ENCODE measurements at regions not wholly inside any gene's neighbourhood (a gene's known extent, or its start where the extent isn't known, plus 50 kb on each side); places are given as distances from the start of the nearest gene placed in this dataset.

DNA sequence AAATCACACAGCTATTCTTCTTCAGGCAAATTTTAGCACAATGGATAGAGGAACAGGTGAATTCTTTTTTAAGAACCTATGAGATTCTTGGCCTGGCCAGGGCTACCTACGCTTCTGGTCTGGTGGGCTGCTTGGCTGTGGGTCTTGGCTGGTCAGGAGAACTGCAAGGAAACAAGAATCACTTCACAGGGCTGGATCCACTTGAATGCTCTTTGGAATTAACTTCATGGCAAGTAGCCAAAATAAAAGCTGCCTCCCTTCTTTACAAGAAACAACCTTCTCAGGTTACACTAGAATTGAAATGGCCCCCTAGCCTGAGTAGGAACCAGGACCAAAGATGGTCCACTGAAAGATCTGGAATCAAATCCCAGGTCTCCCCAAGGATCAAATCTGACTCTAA, 519.1 kb downstream of the IQCM start:
- Histone ChIP-seq H3K9me3 (ENCODE audit: low read length) (no peaks in the 10 kb centered on the region), H3K27ac (ENCODE audit: low read depth, low read length) (no peak overlapping the region), H3K36me3 (ENCODE audit: insufficient read depth, low read length) (no peaks in the 10 kb centered on the region), H3K4me1 (ENCODE audit: insufficient read depth, low read length) (peaks cover 10% of the 10 kb centered on the region), H3K9ac (ENCODE audit: low read length) (no peak overlapping the region), H3K27me3 (ENCODE audit: control insufficient read depth in 1 of 2, insufficient read depth in 2 of 2, low read length in 2 of 2) (no peaks in the 10 kb centered on the region), H3K4me3 (ENCODE audit: low read depth in 1 of 2, low read length in 2 of 2) (no peak overlapping the region)

DNA sequence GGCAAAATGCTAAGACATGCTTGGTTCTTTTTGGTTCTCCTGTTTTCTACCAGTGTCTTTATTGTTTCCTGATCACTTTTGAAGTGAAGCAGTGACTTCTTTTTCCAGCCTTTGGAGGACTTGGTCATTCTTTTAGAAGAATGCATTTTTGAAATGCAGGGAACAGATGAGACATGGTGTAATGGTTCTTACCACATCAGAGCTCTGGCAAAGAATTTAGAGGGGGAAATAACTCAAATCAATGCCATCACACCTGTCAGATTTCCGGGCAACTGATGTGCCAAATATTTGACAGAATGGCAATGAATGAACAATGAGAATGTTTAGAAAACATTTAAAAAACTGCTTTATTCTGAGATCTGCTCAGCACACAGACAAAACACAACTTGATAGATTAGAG, 519.6 kb downstream of the IQCM start:
- peaks cover 10% of the 10 kb centered on the region for H3K4me1 ChIP-seq (ENCODE audit: insufficient read depth, low read length)
- H3K9me3 ChIP-seq (ENCODE audit: low read length): no peaks in the 10 kb centered on the region
- no peaks in the 10 kb centered on the region for H3K36me3 ChIP-seq (ENCODE audit: insufficient read depth, low read length)
- H3K27ac ChIP-seq (ENCODE audit: low read depth, low read length): no peak overlapping the region
- no peaks in the 10 kb centered on the region for H3K27me3 ChIP-seq (ENCODE audit: control insufficient read depth in 1 of 2, insufficient read depth in 2 of 2, low read length in 2 of 2)
- H3K4me3 ChIP-seq (ENCODE audit: low read depth in 1 of 2, low read length in 2 of 2): no peak overlapping the region
- no peak overlapping the region for H3K9ac ChIP-seq (ENCODE audit: low read length)

DNA sequence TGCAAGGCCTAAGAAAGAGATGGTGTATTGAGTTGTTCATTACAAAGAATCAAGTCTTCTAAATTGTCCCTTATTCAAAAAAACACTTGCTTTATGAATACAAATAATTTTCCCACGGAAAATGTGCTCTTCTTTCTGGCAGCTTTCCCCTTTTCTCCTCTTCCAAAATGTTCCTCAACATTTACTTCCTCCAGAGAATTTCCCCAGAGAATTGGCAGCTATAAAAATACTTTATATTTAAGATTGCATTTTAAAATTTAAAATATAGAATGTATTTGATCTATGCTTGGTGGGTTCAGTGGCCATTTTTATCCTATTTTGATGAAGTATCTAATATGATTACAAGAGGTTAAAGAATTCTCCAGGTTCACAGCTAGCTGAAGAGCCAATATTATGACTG, 521.0 kb downstream of the IQCM start:
- Histone ChIP-seq H3K9ac (ENCODE audit: low read length) (no peak overlapping the region), H3K36me3 (ENCODE audit: insufficient read depth, low read length) (no peaks in the 10 kb centered on the region), H3K9me3 (ENCODE audit: low read length) (no peaks in the 10 kb centered on the region), H3K4me3 (ENCODE audit: low read depth in 1 of 2, low read length in 2 of 2) (no peak overlapping the region), H3K27me3 (ENCODE audit: control insufficient read depth in 1 of 2, insufficient read depth in 2 of 2, low read length in 2 of 2) (no peaks in the 10 kb centered on the region), H3K27ac (ENCODE audit: low read depth, low read length) (no peak overlapping the region), H3K4me1 (ENCODE audit: insufficient read depth, low read length) (peaks cover 10% of the 10 kb centered on the region)

DNA sequence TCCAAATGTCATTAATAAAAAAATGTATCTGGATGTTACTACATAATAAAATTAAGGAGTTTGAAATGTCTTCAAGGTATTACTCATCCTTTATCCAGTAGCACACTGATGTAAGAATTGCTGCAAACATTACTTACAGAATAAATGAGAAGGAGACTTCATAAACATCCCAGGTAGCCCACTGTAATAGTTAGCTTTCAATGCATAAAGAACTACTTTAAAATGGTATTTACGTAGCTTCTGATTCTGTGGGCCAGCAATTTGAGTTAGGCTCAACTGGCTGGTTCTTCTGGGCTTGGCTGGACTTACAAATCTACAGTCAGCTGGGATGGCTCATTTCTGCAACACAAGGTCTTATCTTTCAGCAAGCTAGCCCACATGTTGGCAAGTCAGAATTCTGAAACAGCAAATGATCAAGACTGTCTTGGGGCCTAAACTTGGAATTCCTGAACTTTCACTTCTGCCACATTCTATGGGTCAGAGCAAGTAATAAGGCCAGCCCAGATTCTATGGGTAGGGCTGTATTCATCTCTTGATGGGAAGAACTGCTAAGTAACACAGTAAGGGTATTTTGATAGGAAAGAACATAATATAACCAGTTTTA, 522.5 kb downstream of the IQCM start:
- H3K4me1 ChIP-seq (ENCODE audit: insufficient read depth, low read length): peaks cover 10% of the 10 kb centered on the region
- no peak overlapping the region for H3K9ac ChIP-seq (ENCODE audit: low read length)
- no peak overlapping the region for H3K27ac ChIP-seq (ENCODE audit: low read depth, low read length)
- no peaks in the 10 kb centered on the region for H3K36me3 ChIP-seq (ENCODE audit: insufficient read depth, low read length)
- no peaks in the 10 kb centered on the region for H3K9me3 ChIP-seq (ENCODE audit: low read length)
- H3K27me3 ChIP-seq (ENCODE audit: control insufficient read depth in 1 of 2, insufficient read depth in 2 of 2, low read length in 2 of 2): no peaks in the 10 kb centered on the region
- no peak overlapping the region for H3K4me3 ChIP-seq (ENCODE audit: low read depth in 1 of 2, low read length in 2 of 2)

DNA sequence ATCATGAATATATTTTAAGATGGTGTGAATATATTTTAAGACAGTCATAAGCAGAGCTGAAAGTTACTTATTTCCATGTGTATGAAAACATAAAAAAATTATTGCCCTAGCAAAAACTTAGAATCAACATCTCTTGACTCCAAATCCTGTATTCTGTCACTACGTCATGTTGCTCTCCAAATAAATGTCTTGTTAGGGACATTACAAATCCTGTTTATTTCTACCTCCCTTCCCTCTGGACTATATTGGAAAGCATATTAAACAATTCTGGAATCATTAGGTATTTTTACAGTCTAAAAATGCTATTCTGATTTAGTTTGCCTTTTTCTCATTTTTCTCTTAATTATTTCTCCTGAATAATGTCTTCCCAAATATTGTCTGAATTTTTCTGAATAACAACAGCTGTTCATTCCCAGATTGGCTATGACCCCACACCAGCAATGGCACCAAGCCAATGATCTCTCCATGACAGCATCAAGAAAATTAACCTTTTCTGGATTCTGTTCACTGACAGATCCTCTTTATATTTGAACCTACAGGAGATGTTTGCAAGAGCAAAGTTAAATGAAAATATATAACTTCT, 523.1 kb downstream of the IQCM start:
- no peaks in the 10 kb centered on the region for H3K27me3 ChIP-seq (ENCODE audit: control insufficient read depth in 1 of 2, insufficient read depth in 2 of 2, low read length in 2 of 2)
- no peaks in the 10 kb centered on the region for H3K36me3 ChIP-seq (ENCODE audit: insufficient read depth, low read length)
- H3K4me1 ChIP-seq (ENCODE audit: insufficient read depth, low read length): peaks cover 10% of the 10 kb centered on the region
- no peaks in the 10 kb centered on the region for H3K9me3 ChIP-seq (ENCODE audit: low read length)
- no peak overlapping the region for H3K4me3 ChIP-seq (ENCODE audit: low read depth in 1 of 2, low read length in 2 of 2)
- no peak overlapping the region for H3K9ac ChIP-seq (ENCODE audit: low read length)
- no peak overlapping the region for H3K27ac ChIP-seq (ENCODE audit: low read depth, low read length)

DNA sequence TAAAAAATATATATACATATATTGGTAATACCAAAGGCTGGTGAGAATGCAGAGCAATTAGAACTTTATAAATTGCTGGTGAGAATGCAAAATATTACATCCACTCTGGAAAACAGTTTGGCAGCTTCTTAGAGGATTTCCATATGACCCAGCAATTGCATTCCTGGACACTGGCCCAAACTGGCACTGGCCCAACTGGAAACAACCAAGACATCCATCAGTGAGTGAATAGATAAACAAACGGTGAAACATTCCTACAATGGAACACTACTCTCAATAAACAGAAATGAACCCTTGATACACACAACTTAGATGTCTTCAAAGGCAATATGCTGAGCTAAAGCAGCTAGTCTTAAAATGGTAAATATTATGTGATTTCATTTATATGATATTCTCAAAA, 524.2 kb downstream of the IQCM start:
- no peak overlapping the region for H3K9ac ChIP-seq (ENCODE audit: low read length)
- H3K27ac ChIP-seq (ENCODE audit: low read depth, low read length): no peak overlapping the region
- H3K27me3 ChIP-seq (ENCODE audit: control insufficient read depth in 1 of 2, insufficient read depth in 2 of 2, low read length in 2 of 2): no peaks in the 10 kb centered on the region
- no peaks in the 10 kb centered on the region for H3K9me3 ChIP-seq (ENCODE audit: low read length)
- no peak overlapping the region for H3K4me3 ChIP-seq (ENCODE audit: low read depth in 1 of 2, low read length in 2 of 2)
- H3K36me3 ChIP-seq (ENCODE audit: insufficient read depth, low read length): no peaks in the 10 kb centered on the region
- peaks cover 10% of the 10 kb centered on the region for H3K4me1 ChIP-seq (ENCODE audit: insufficient read depth, low read length)

DNA sequence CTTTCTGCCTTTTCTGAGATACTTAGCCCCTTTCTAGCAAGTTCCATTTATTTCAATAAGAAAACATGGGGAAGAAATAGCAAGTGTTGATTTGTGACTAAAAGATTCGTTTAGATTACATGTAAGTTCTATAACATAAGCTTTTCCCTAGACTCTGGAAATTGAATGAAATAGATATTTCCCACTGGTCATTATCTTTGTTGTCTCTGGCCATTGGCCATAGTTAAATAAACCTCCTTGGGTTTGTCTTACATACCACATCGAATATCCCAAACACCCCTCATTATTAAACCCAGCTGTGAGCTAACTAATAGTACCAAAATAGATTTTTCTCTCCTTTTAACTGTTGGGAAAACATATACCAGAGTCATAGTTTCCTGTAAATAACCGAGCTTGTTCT, 534.8 kb downstream of the IQCM start:
- Histone ChIP-seq H3K27ac (ENCODE audit: low read depth, low read length) (no peak overlapping the region), H3K4me1 (ENCODE audit: insufficient read depth, low read length) (no peaks in the 10 kb centered on the region), H3K9me3 (ENCODE audit: low read length) (no peaks in the 10 kb centered on the region), H3K9ac (ENCODE audit: low read length) (no peak overlapping the region), H3K27me3 (ENCODE audit: control insufficient read depth in 1 of 2, insufficient read depth in 2 of 2, low read length in 2 of 2) (no peaks in the 10 kb centered on the region), H3K4me3 (ENCODE audit: low read depth in 1 of 2, low read length in 2 of 2) (no peak overlapping the region), H3K36me3 (ENCODE audit: insufficient read depth, low read length) (no peaks in the 10 kb centered on the region)

DNA sequence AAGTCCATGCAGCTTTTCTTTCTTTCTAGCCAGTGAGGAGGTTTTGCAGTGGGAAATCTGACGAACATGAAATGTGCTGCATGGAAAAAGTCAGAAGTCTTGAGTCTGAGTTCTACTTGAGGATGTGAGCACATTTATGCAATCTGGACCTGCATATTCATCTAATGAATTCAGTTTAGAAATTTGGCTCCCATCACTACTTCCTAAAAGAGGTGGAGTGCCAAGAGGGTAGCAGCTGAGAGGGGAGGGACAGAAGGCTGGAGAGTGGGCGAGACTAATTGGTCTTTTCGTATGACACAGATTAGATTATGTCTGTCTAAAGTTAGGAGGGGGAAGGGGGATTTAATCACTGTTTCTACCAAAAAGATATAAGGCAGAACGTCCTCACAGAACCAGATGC, 535.9 kb downstream of the IQCM start:
- Histone ChIP-seq H3K9ac (ENCODE audit: low read length) (no peak overlapping the region), H3K36me3 (ENCODE audit: insufficient read depth, low read length) (no peaks in the 10 kb centered on the region), H3K9me3 (ENCODE audit: low read length) (no peaks in the 10 kb centered on the region), H3K4me1 (ENCODE audit: insufficient read depth, low read length) (no peaks in the 10 kb centered on the region), H3K27ac (ENCODE audit: low read depth, low read length) (no peak overlapping the region), H3K27me3 (ENCODE audit: control insufficient read depth in 1 of 2, insufficient read depth in 2 of 2, low read length in 2 of 2) (no peaks in the 10 kb centered on the region), H3K4me3 (ENCODE audit: low read depth in 1 of 2, low read length in 2 of 2) (no peak overlapping the region)

DNA sequence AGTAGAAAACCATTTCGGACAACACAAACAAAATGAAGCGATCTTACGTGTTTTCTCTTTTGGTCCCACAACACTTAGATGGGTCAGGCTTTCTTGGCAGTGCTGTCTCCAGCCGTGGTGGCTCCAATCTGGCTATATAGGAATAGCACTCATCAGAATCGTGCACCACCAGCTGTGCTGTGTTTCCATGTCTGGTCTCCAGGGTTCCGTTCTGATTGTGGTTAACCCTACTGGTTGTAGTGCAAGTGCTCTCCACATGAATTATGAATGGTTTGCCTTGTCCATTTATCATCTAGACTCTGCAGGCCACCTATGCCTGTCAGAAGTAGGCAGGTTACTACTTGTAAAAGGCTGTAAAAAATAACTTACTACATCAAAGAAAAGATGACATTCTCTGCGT, 536.3 kb downstream of the IQCM start:
- Histone ChIP-seq H3K36me3 (ENCODE audit: insufficient read depth, low read length) (no peaks in the 10 kb centered on the region), H3K9ac (ENCODE audit: low read length) (no peak overlapping the region), H3K27ac (ENCODE audit: low read depth, low read length) (no peak overlapping the region), H3K4me3 (ENCODE audit: low read depth in 1 of 2, low read length in 2 of 2) (no peak overlapping the region), H3K27me3 (ENCODE audit: control insufficient read depth in 1 of 2, insufficient read depth in 2 of 2, low read length in 2 of 2) (no peaks in the 10 kb centered on the region), H3K9me3 (ENCODE audit: low read length) (no peaks in the 10 kb centered on the region), H3K4me1 (ENCODE audit: insufficient read depth, low read length) (no peaks in the 10 kb centered on the region)

DNA sequence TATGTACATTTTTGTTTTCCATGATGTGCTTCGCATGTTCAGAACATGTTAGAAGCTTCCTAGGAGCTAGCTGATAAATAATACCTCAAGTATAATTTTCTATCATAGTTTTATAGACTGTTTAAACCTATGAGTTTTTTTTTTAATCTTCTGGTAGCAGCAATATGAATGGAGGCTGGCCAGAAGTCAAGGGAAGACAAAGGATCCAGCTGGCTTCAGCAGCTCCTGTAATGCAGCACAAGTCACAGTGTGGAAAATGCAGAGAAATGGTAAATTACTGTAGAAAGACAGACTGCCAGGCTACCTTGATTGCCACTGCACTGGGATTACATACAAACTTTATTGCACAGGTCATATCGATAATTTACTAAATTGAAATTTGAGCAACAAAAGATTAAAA, 537.9 kb downstream of the IQCM start:
- Histone ChIP-seq H3K9ac (ENCODE audit: low read length) (no peak overlapping the region), H3K4me1 (ENCODE audit: insufficient read depth, low read length) (no peaks in the 10 kb centered on the region), H3K27ac (ENCODE audit: low read depth, low read length) (no peak overlapping the region), H3K27me3 (ENCODE audit: control insufficient read depth in 1 of 2, insufficient read depth in 2 of 2, low read length in 2 of 2) (no peaks in the 10 kb centered on the region), H3K9me3 (ENCODE audit: low read length) (no peaks in the 10 kb centered on the region), H3K36me3 (ENCODE audit: insufficient read depth, low read length) (no peaks in the 10 kb centered on the region), H3K4me3 (ENCODE audit: low read depth in 1 of 2, low read length in 2 of 2) (no peak overlapping the region)

DNA sequence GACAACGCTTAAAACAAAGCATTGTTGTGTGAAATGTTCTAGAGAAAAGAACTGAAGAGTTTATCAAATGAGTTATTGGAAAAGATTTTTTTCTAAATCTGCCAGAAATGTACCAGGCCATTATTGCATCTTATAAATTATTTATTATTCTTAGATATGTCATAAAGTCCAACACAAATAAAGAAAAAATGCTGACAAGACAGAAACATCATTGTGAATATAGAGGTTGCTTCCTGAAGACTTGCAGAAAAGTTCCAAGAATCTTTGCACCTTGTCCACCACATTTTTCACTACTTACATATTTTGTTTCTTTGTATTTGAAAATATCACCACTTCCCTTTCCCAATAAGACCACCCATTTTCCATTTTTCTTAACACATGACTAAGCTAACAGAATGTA, 545.8 kb downstream of the IQCM start:
- H3K9ac ChIP-seq (ENCODE audit: low read length): no peak overlapping the region
- no peaks in the 10 kb centered on the region for H3K9me3 ChIP-seq (ENCODE audit: low read length)
- H3K36me3 ChIP-seq (ENCODE audit: insufficient read depth, low read length): no peaks in the 10 kb centered on the region
- no peaks in the 10 kb centered on the region for H3K4me1 ChIP-seq (ENCODE audit: insufficient read depth, low read length)
- no peaks in the 10 kb centered on the region for H3K27me3 ChIP-seq (ENCODE audit: control insufficient read depth in 1 of 2, insufficient read depth in 2 of 2, low read length in 2 of 2)
- no peak overlapping the region for H3K27ac ChIP-seq (ENCODE audit: low read depth, low read length)
- H3K4me3 ChIP-seq (ENCODE audit: low read depth in 1 of 2, low read length in 2 of 2): no peak overlapping the region

DNA sequence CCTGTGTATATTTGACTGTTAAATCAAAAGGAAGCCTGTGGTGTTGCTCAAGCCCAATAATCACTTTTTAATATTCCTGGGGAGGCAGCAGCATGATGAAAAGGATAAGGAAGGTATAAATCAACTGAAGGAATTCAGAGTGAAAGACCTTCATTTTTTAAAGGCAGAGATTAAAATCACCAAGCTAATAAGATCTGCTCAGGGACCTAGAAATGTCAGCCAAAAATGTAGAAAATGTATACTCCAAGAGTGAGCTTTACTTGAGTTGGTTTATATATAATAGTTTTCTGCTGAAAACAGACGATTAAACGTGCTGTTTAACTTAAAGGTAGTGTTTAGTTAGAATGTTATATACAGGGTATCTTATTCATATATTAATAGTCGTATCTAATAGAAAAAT, 549.3 kb downstream of the IQCM start:
- Histone ChIP-seq H3K27me3 (ENCODE audit: control insufficient read depth in 1 of 2, insufficient read depth in 2 of 2, low read length in 2 of 2) (no peaks in the 10 kb centered on the region), H3K4me3 (ENCODE audit: low read depth in 1 of 2, low read length in 2 of 2) (no peak overlapping the region), H3K4me1 (ENCODE audit: insufficient read depth, low read length) (no peaks in the 10 kb centered on the region), H3K9ac (ENCODE audit: low read length) (no peak overlapping the region), H3K9me3 (ENCODE audit: low read length) (peaks cover 2% of the 10 kb centered on the region), H3K27ac (ENCODE audit: low read depth, low read length) (no peak overlapping the region), H3K36me3 (ENCODE audit: insufficient read depth, low read length) (no peaks in the 10 kb centered on the region)

All from muscle layer of colon (tissue), 2 donors.